Mesendoderm (in vitro differentiated cells): ENCODE measurements at regions not wholly inside any gene's neighbourhood (a gene's known extent, or its start where the extent isn't known, plus 50 kb on each side); places are given as distances from the start of the nearest gene placed in this dataset.

ENCODE experiments used
- DNase-seq: peaks from one replicate; pipeline ENCODE4 v3.0.0; 2013
- H2AK5ac ChIP-seq: 2 replicates; pipeline ENCODE4 v1.6.1; 2013; ENCODE audit warnings: low read length, inconsistent platforms
- H2BK120ac ChIP-seq: 2 replicates; pipeline ENCODE4 v1.6.1; 2013; ENCODE audit warnings: low read depth, mild to moderate bottlenecking, low read length, moderate library complexity, mixed read lengths
- H2BK15ac ChIP-seq: replicated peaks from 2 replicates; pipeline ENCODE4 v1.6.1; 2013; ENCODE audit warnings: low read depth, mild to moderate bottlenecking, moderate library complexity
- H2BK5ac ChIP-seq: 2 replicates; pipeline ENCODE4 v1.6.1; 2013; ENCODE audit warnings: low read length, inconsistent platforms
- H3K18ac ChIP-seq: 2 replicates; pipeline ENCODE4 v1.6.1; 2013; ENCODE audit warnings: mild to moderate bottlenecking, low read length, mixed read lengths
- H3K23ac ChIP-seq: one replicate; pipeline ENCODE4 v1.6.1; 2013; ENCODE audit warnings: low read length
- H3K27ac ChIP-seq: 2 replicates; pipeline ENCODE4 v1.5.1; 2013; ENCODE audit warnings: low read depth, mild to moderate bottlenecking, inconsistent platforms, low read length, moderate library complexity
- H3K27me3 ChIP-seq: 2 replicates; pipeline ENCODE4 v1.6.1; 2013; ENCODE audit warnings: low read length, control low read depth, mild to moderate bottlenecking, inconsistent platforms; ENCODE audit not compliant: insufficient read depth, poor library complexity
- H3K36me3 ChIP-seq: 2 replicates; pipeline ENCODE4 v1.6.1; 2013; ENCODE audit warnings: low read length, inconsistent platforms; ENCODE audit not compliant: control insufficient read depth, insufficient read depth
- H3K4ac ChIP-seq: one replicate; pipeline ENCODE4 v1.6.1; 2013; ENCODE audit warnings: low read depth, mild to moderate bottlenecking, low read length, moderate library complexity
- H3K4me1 ChIP-seq: 2 replicates; pipeline ENCODE4 v1.6.1; 2013; ENCODE audit warnings: low read depth, low read length, inconsistent platforms; ENCODE audit not compliant: control insufficient read depth
- H3K4me2 ChIP-seq: 2 replicates; pipeline ENCODE4 v1.6.1; 2013; ENCODE audit warnings: low read length
- H3K4me3 ChIP-seq: 2 replicates; pipeline ENCODE4 v1.5.1; 2013; ENCODE audit warnings: mild to moderate bottlenecking, low read length
- H3K56ac ChIP-seq: one replicate; pipeline ENCODE4 v1.6.1; 2013; ENCODE audit warnings: low read length
- H3K79me1 ChIP-seq: 2 replicates; pipeline ENCODE4 v1.6.1; 2013; ENCODE audit warnings: low read length, inconsistent platforms
- H3K79me2 ChIP-seq: 2 replicates; pipeline ENCODE4 v1.6.1; 2013; ENCODE audit warnings: mild to moderate bottlenecking, low read length; ENCODE audit not compliant: control insufficient read depth, insufficient read depth
- H3K9ac ChIP-seq: 2 replicates; pipeline ENCODE4 v1.6.1; 2013; ENCODE audit warnings: low read length, inconsistent platforms
- H4K5ac ChIP-seq: one replicate; pipeline ENCODE4 v1.6.1; 2013; ENCODE audit warnings: low read length
- H4K8ac ChIP-seq: one replicate; pipeline ENCODE4 v1.6.1; 2013; ENCODE audit warnings: low read depth, mild to moderate bottlenecking, control low read depth, low read length, moderate library complexity
- WGBS: extraction: QIAGEN DNeasy Blood & Tissue Kit; methylation state at CpG from one replicate; pipeline ENCODE4 v1.1.7; 2013; ENCODE audit warnings: low lambda C conversion rate, missing lambda C conversion rate; ENCODE audit not compliant: insufficient coverage; ENCODE audit errors: extremely low coverage; 5-methylcytosine and 5-hydroxymethylcytosine counted together

DNA sequence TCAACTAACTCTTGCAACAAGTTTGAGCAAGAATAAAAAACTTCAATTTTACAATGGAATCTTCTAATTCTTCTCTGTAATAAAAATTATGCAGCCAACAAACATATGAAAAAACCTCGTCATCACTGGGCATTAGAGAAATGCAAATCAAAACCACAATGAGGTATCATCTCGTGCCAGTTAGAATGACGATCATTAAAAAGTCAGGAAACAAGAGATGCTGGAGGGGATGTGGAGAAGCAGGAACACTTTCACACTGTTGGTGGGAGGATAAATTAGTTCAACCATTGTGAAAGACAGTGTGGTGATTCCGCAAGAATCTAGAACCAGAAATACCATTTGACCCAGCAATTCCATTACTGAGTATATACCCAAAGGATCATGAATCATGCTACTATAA is 327.5 kb upstream of the LYPLAL1 start:
- no peak overlapping the region for H3K4ac ChIP-seq
- no peak overlapping the region for H3K27ac ChIP-seq
- H3K56ac ChIP-seq: no peak overlapping the region
- H3K18ac ChIP-seq: no peak overlapping the region
- no CpG with 5 or more reads among the region's 4 CpGs for WGBS
- no peaks in the 10 kb centered on the region for H3K4me1 ChIP-seq
- no peak overlapping the region for H4K8ac ChIP-seq
- H3K79me2 ChIP-seq: no peaks in the 10 kb centered on the region
- H3K36me3 ChIP-seq: no peaks in the 10 kb centered on the region
- H3K4me2 ChIP-seq: no peak overlapping the region
- H3K23ac ChIP-seq: no peak overlapping the region
- H2AK5ac ChIP-seq: no peak overlapping the region
- H3K9ac ChIP-seq: no peak overlapping the region
- DNase-seq: no peak
- no peak overlapping the region for H4K5ac ChIP-seq
- H3K79me1 ChIP-seq: no peaks in the 10 kb centered on the region
- no peaks in the 10 kb centered on the region for H3K27me3 ChIP-seq
- H2BK5ac ChIP-seq: no peak overlapping the region
- no peak overlapping the region for H3K4me3 ChIP-seq
- H2BK15ac ChIP-seq: no peak overlapping the region
- no peak overlapping the region for H2BK120ac ChIP-seq

DNA sequence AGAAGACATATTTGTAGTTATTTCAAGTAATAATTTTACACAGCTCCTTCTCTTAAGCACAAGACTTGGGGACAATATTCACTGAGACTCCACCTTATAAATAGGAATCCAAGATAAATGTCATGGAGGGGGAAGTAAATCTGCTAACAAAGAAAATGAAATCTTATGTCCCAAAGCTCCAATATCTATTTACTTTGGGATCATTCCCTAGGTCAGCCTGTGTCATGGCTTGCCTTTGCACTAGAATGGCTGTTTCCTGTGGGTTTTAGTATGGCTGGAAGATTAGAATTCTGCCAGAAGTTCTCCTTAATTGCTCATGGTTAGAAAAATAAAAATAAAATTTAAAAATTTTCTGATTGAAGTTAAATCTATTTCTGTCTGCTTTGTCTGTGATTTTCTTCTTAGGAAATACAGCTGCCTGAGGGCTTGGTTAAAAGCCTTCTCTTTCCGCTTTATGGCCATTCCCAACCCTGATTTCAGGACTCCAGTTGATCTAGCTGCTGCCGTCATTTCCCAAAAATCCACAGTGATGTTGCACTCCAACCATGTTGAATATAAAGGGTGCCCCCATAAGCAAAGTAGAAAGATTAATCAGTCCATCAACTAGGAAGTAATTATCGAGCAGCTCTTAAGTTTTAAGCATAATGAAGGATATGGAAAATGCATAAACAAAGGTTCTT is 326.4 kb upstream of the LYPLAL1 start:
- Histone ChIP-seq H3K79me1 (no peaks in the 10 kb centered on the region), H2AK5ac (no peak overlapping the region), H3K4me2 (no peak overlapping the region), H3K36me3 (no peaks in the 10 kb centered on the region), H2BK15ac (no peak overlapping the region), H3K27me3 (no peaks in the 10 kb centered on the region), H3K27ac (no peak overlapping the region), H3K4ac (no peak overlapping the region), H4K8ac (no peak overlapping the region), H2BK120ac (no peak overlapping the region), H3K4me3 (no peak overlapping the region), H3K9ac (no peak overlapping the region), H3K4me1 (no peaks in the 10 kb centered on the region), H4K5ac (no peak overlapping the region), H2BK5ac (no peak overlapping the region), H3K23ac (no peak overlapping the region), H3K79me2 (no peaks in the 10 kb centered on the region), H3K18ac (no peak overlapping the region), H3K56ac (no peak overlapping the region)
- no CpG with 5 or more reads among the region's 3 CpGs for WGBS
- DNase-seq: no peak

DNA sequence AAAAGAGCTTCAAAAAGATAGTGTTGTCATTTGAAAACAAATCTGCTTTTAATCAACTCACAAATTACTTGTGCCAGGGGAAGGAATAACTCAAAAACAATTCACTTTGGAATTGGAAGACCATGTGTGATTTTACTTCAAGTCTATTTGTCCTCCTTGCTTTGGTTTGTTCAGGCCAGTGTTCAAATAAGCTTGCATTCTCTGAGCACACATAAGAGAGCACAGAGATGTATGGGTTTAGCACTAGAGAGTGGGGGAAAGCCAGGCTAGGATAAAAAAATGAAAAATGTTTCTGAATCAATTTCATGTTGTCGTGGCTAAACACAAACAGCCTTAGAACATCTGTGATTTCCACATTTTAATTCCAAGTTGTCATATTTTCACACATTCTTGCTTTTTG is 325.7 kb upstream of the LYPLAL1 start:
- H3K4me3 ChIP-seq: no peak overlapping the region
- no peak overlapping the region for H2BK5ac ChIP-seq
- no peaks in the 10 kb centered on the region for H3K79me2 ChIP-seq
- H3K4me1 ChIP-seq: no peaks in the 10 kb centered on the region
- no peak overlapping the region for H3K27ac ChIP-seq
- no peak overlapping the region for H3K4ac ChIP-seq
- H3K79me1 ChIP-seq: no peaks in the 10 kb centered on the region
- no CpG with 5 or more reads among the region's 1 CpG for WGBS
- no peak for DNase-seq
- no peaks in the 10 kb centered on the region for H3K36me3 ChIP-seq
- H3K23ac ChIP-seq: no peak overlapping the region
- H4K8ac ChIP-seq: no peak overlapping the region
- no peak overlapping the region for H3K9ac ChIP-seq
- H2BK15ac ChIP-seq: no peak overlapping the region
- no peak overlapping the region for H2BK120ac ChIP-seq
- H3K4me2 ChIP-seq: no peak overlapping the region
- no peaks in the 10 kb centered on the region for H3K27me3 ChIP-seq
- H3K56ac ChIP-seq: no peak overlapping the region
- no peak overlapping the region for H4K5ac ChIP-seq
- H3K18ac ChIP-seq: no peak overlapping the region
- H2AK5ac ChIP-seq: no peak overlapping the region

DNA sequence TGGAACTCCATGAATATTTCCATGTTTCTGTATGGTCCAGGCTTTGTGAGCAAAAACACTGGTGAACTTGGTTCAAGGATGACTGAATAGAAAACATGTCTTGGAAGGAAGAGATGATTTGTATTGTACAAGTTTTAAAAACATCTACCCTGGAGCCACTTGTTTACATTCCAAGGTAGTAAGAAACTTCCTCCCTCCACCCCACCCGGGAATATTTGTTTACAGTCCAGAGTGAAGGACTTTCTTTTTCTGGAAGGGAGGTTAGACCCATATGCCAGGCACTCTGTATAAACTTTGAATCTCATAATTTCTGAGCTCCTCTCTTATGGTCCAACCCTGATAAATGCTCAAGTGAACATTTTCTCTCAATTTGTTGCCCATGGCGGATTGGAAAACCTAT is 323.3 kb upstream of the LYPLAL1 start:
- no peak overlapping the region for H3K9ac ChIP-seq
- no peak overlapping the region for H4K5ac ChIP-seq
- H3K4ac ChIP-seq: no peak overlapping the region
- H3K79me2 ChIP-seq: no peaks in the 10 kb centered on the region
- no peak overlapping the region for H3K4me3 ChIP-seq
- WGBS: no CpG with 5 or more reads among the region's 2 CpGs
- no peak overlapping the region for H2BK5ac ChIP-seq
- H3K36me3 ChIP-seq: no peaks in the 10 kb centered on the region
- DNase-seq: no peak
- H3K4me2 ChIP-seq: no peak overlapping the region
- no peak overlapping the region for H3K18ac ChIP-seq
- no peak overlapping the region for H2BK15ac ChIP-seq
- no peak overlapping the region for H4K8ac ChIP-seq
- no peak overlapping the region for H3K23ac ChIP-seq
- H2AK5ac ChIP-seq: no peak overlapping the region
- no peak overlapping the region for H2BK120ac ChIP-seq
- no peaks in the 10 kb centered on the region for H3K27me3 ChIP-seq
- no peak overlapping the region for H3K56ac ChIP-seq
- H3K4me1 ChIP-seq: no peaks in the 10 kb centered on the region
- no peak overlapping the region for H3K27ac ChIP-seq
- no peaks in the 10 kb centered on the region for H3K79me1 ChIP-seq

DNA sequence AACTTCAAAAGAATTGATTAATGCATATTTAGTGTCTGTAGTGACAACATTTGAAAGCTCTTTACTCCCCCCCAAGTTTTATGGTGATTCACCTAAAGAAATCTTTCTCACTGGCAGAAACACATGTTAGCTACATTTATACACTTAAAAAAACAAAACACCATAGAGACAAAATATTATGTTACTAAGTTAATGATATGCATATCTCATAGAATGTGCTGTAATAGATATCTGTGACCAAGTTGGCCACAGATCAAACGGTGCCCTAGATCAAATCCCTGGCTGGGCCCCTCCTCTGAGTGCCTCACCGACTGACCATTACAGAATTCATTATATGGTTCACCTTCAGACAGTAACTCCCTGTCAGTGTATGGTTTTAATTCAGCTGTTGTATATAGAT is 322.1 kb upstream of the LYPLAL1 start:
- WGBS: no CpG with 5 or more reads among the region's 2 CpGs
- H3K9ac ChIP-seq: no peak overlapping the region
- H4K5ac ChIP-seq: no peak overlapping the region
- no peak overlapping the region for H3K4me2 ChIP-seq
- H3K23ac ChIP-seq: no peak overlapping the region
- H3K4ac ChIP-seq: no peak overlapping the region
- no peak overlapping the region for H2BK5ac ChIP-seq
- H3K36me3 ChIP-seq: no peaks in the 10 kb centered on the region
- H3K27me3 ChIP-seq: no peaks in the 10 kb centered on the region
- H2BK15ac ChIP-seq: no peak overlapping the region
- H3K4me1 ChIP-seq: no peaks in the 10 kb centered on the region
- H2AK5ac ChIP-seq: no peak overlapping the region
- H3K4me3 ChIP-seq: no peak overlapping the region
- H3K27ac ChIP-seq: no peak overlapping the region
- H2BK120ac ChIP-seq: no peak overlapping the region
- no peak overlapping the region for H3K18ac ChIP-seq
- no peak overlapping the region for H3K56ac ChIP-seq
- no peaks in the 10 kb centered on the region for H3K79me2 ChIP-seq
- no peaks in the 10 kb centered on the region for H3K79me1 ChIP-seq
- DNase-seq: no peak
- H4K8ac ChIP-seq: no peak overlapping the region

DNA sequence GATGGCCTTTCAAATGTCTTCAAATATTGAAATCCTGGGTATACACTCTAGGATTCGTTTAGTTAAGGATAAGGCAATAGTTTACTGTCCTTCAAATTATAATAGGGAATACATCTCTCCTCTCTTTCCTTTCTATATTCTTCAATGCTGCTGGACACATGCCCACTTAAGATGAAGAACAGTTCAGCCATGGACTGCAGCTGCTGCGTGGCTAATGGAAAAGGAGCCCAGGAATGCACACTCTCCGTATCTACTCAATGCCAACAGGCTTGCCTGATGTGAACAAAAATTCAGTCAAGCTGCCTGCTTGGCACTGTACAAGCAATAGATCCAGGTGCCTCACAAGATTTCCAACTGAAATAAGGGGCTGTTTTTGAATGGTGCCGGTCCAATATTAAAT is 321.2 kb upstream of the LYPLAL1 start:
- Histone ChIP-seq H2BK120ac (no peak overlapping the region), H2BK5ac (no peak overlapping the region), H3K4ac (no peak overlapping the region), H3K4me2 (no peak overlapping the region), H3K4me3 (no peak overlapping the region), H2BK15ac (no peak overlapping the region), H3K79me1 (no peaks in the 10 kb centered on the region), H3K27ac (no peak overlapping the region), H3K36me3 (no peaks in the 10 kb centered on the region), H3K9ac (no peak overlapping the region), H3K27me3 (no peaks in the 10 kb centered on the region), H3K23ac (no peak overlapping the region), H3K18ac (no peak overlapping the region), H3K4me1 (no peaks in the 10 kb centered on the region), H2AK5ac (no peak overlapping the region), H3K79me2 (no peaks in the 10 kb centered on the region), H4K5ac (no peak overlapping the region), H4K8ac (no peak overlapping the region), H3K56ac (no peak overlapping the region)
- WGBS: no CpG with 5 or more reads among the region's 4 CpGs
- DNase-seq: no peak
